Stimulated activated naive CD8-positive, alpha-beta T cell treated with anti-CD3 and anti-CD28 coated beads, Interleukin-15, Interleukin-2, amounts not matched to agents 100 ng/mL and 50 ng/mL, for 24 hours (primary cell): ENCODE measurements at regions not wholly inside any gene's neighbourhood (a gene's known extent, or its start where the extent isn't known, plus 50 kb on each side); places are given as distances from the start of the nearest gene placed in this dataset.

Experiments used
- H3K27ac Mint-ChIP-seq: one replicate; pipeline ENCODE4 v1.8.0; 2021; ENCODE audit warnings: mild to moderate bottlenecking, mixed read lengths
- H3K27me3 Mint-ChIP-seq: one replicate; pipeline ENCODE4 v1.8.0; 2021; ENCODE audit warnings: mixed read lengths
- H3K36me3 Mint-ChIP-seq: one replicate; pipeline ENCODE4 v1.8.0; 2021; ENCODE audit warnings: low read depth, mixed read lengths
- H3K4me1 Mint-ChIP-seq: one replicate; pipeline ENCODE4 v1.8.0; 2021; ENCODE audit warnings: low read depth, mixed read lengths
- H3K4me3 Mint-ChIP-seq: one replicate; pipeline ENCODE4 v1.8.0; 2021; ENCODE audit warnings: mild to moderate bottlenecking, mixed read lengths
- H3K9me3 Mint-ChIP-seq: one replicate; pipeline ENCODE4 v1.8.0; 2021; ENCODE audit warnings: mixed read lengths

- Mint-ChIP-seq H3K27ac (no peak overlapping the region), H3K4me3 (no peak overlapping the region), H3K27me3 (no peaks in the 10 kb centered on the region), H3K9me3 (no peaks in the 10 kb centered on the region), H3K36me3 (no peaks in the 10 kb centered on the region), H3K4me1 (no peaks in the 10 kb centered on the region)
Measured at GRCh38 chr5:97764700-97765099, 581.7 kb upstream of the RIOK2 start.

- H3K9me3 Mint-ChIP-seq, result peaks cover 6% of the 10 kb centered on the region
- no peaks in the 10 kb centered on the region for H3K4me1 Mint-ChIP-seq
- no peak overlapping the region for H3K27ac Mint-ChIP-seq
- H3K27me3 Mint-ChIP-seq, result no peaks in the 10 kb centered on the region
- no peaks in the 10 kb centered on the region for H3K36me3 Mint-ChIP-seq
- H3K4me3 Mint-ChIP-seq, result no peak overlapping the region
Measured at GRCh38 chr5:97778451-97778850, 595.4 kb upstream of the RIOK2 start.

GRCh38 chr5:97788369-97788768 is 605.3 kb upstream of the RIOK2 start:
- H3K36me3 Mint-ChIP-seq, result no peaks in the 10 kb centered on the region
- H3K9me3 Mint-ChIP-seq, result peaks cover 7% of the 10 kb centered on the region
- no peak overlapping the region for H3K27ac Mint-ChIP-seq
- no peaks in the 10 kb centered on the region for H3K4me1 Mint-ChIP-seq
- H3K4me3 Mint-ChIP-seq, result no peak overlapping the region
- no peaks in the 10 kb centered on the region for H3K27me3 Mint-ChIP-seq

- Mint-ChIP-seq H3K27me3 (no peaks in the 10 kb centered on the region), H3K27ac (no peak overlapping the region), H3K36me3 (no peaks in the 10 kb centered on the region), H3K4me1 (no peaks in the 10 kb centered on the region), H3K9me3 (peaks cover 4% of the 10 kb centered on the region), H3K4me3 (no peak overlapping the region)
Measured at GRCh38 chr5:97797994-97798451, 615.0 kb upstream of the RIOK2 start.

GRCh38 chr5:97801461-97801860 is 618.4 kb upstream of the RIOK2 start:
- H3K4me3 Mint-ChIP-seq, result no peak overlapping the region
- no peaks in the 10 kb centered on the region for H3K36me3 Mint-ChIP-seq
- no peaks in the 10 kb centered on the region for H3K4me1 Mint-ChIP-seq
- no peak overlapping the region for H3K27ac Mint-ChIP-seq
- H3K9me3 Mint-ChIP-seq, result peaks cover 4% of the 10 kb centered on the region
- no peaks in the 10 kb centered on the region for H3K27me3 Mint-ChIP-seq

GRCh38 chr5:97820138-97820537 is 637.1 kb upstream of the RIOK2 start:
- Mint-ChIP-seq H3K27me3 (no peaks in the 10 kb centered on the region), H3K4me3 (no peak overlapping the region), H3K36me3 (no peaks in the 10 kb centered on the region), H3K4me1 (no peaks in the 10 kb centered on the region), H3K9me3 (peaks cover 12% of the 10 kb centered on the region), H3K27ac (no peak overlapping the region)

GRCh38 chr5:97832645-97833296 is 649.7 kb upstream of the RIOK2 start:
- no peak overlapping the region for H3K4me3 Mint-ChIP-seq
- H3K27ac Mint-ChIP-seq, result no peak overlapping the region
- no peaks in the 10 kb centered on the region for H3K36me3 Mint-ChIP-seq
- no peaks in the 10 kb centered on the region for H3K27me3 Mint-ChIP-seq
- no peaks in the 10 kb centered on the region for H3K4me1 Mint-ChIP-seq
- no peaks in the 10 kb centered on the region for H3K9me3 Mint-ChIP-seq

DNA sequence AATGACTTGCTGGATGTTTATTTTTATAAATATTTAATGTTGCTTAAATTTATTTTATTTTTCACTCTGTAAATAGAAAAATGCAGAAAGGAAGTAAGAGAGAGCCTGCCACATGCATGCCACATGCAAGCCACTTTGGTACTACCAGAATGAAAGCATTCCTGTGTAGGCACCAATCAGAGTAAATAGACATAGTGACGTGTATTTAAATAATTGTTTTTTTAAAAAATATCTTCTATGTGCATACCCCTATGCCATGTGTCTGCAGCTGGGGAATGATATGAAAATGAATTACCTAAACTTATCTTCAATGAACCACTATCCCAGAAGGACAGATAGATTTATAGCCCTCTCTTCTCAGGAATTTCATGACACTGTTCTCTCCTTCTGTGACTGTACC is 651.5 kb upstream of the RIOK2 start:
- Mint-ChIP-seq H3K4me3 (no peak overlapping the region), H3K9me3 (no peaks in the 10 kb centered on the region), H3K4me1 (no peaks in the 10 kb centered on the region), H3K36me3 (no peaks in the 10 kb centered on the region), H3K27ac (no peak overlapping the region), H3K27me3 (no peaks in the 10 kb centered on the region)

DNA sequence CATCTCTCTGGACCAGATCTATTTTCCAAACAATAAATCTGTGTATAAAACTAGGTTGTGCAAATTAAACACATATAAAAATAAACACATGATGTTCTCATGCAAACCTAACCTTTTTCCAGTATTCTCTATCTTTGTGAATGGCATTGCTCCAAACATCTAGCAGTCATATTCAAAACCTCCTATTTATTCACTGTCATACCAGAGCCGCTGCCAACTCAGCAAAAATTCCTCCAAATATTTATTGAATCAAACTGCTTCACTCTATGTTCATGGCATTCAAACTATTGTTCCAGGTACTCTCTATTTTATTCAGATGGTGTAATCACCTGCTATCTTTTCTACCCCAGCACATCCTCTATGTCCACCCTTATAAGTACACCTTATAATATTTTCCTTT is 652.1 kb upstream of the RIOK2 start:
- no peak overlapping the region for H3K27ac Mint-ChIP-seq
- H3K4me3 Mint-ChIP-seq, result no peak overlapping the region
- H3K4me1 Mint-ChIP-seq, result no peaks in the 10 kb centered on the region
- no peaks in the 10 kb centered on the region for H3K36me3 Mint-ChIP-seq
- H3K9me3 Mint-ChIP-seq, result no peaks in the 10 kb centered on the region
- no peaks in the 10 kb centered on the region for H3K27me3 Mint-ChIP-seq

DNA sequence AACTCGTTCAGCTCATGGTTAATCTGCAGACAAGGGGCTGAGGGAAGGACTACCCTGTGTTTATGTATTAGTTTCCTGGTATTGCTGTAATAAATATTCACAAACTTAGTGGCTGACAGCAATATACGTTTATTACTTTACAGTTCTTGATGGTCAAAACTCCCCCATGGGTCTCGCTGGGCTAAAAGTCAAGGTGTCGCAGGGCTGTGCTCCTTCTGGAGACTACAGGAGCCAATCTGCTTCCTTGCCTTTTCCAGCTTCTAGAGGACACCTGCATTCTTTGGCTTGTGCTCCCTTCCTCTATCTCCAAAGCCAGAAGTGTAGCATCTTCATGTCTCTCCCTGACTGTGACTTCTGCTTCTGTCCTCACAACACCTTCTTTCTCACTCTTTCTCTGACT is 653.8 kb upstream of the RIOK2 start:
- Mint-ChIP-seq H3K27ac (no peak overlapping the region), H3K36me3 (no peaks in the 10 kb centered on the region), H3K4me1 (no peaks in the 10 kb centered on the region), H3K9me3 (no peaks in the 10 kb centered on the region), H3K4me3 (no peak overlapping the region), H3K27me3 (no peaks in the 10 kb centered on the region)

DNA sequence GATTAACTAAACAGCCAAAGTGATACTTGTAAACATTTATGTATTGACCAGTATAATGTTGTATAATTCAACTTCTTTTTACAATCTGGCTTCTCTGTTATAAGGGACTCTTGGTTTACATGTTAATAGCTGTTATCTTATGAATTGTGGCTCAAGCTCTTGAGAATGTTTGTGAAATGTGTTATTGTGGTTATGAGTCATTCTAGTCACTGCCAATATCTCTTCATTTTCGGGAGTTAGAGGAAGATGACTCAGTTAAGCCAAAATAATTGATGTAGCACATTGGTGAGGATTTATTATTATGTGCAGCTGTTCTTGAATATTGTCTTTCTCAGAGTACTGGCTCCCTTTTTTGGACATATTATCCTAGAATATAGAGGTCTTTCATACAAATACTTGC is 655.2 kb upstream of the RIOK2 start:
- Mint-ChIP-seq H3K4me1 (no peaks in the 10 kb centered on the region), H3K27me3 (no peaks in the 10 kb centered on the region)

GRCh38 chr5:97839341-97840086 is 656.5 kb upstream of the RIOK2 start:
- no peak overlapping the region for H3K4me3 Mint-ChIP-seq
- H3K27me3 Mint-ChIP-seq, result no peaks in the 10 kb centered on the region
- no peak overlapping the region for H3K27ac Mint-ChIP-seq
- H3K4me1 Mint-ChIP-seq, result no peaks in the 10 kb centered on the region
- H3K36me3 Mint-ChIP-seq, result no peaks in the 10 kb centered on the region
- no peaks in the 10 kb centered on the region for H3K9me3 Mint-ChIP-seq

More for the DNA sequence above, 655.2 kb upstream of the RIOK2 start:
- H3K9me3 Mint-ChIP-seq, result no peaks in the 10 kb centered on the region
- no peaks in the 10 kb centered on the region for H3K36me3 Mint-ChIP-seq
- H3K4me3 Mint-ChIP-seq, result no peak overlapping the region
- H3K27ac Mint-ChIP-seq, result no peak overlapping the region

GRCh38 chr5:97840643-97841042 is 657.6 kb upstream of the RIOK2 start:
- Mint-ChIP-seq H3K4me3 (no peak overlapping the region), H3K36me3 (no peaks in the 10 kb centered on the region), H3K27me3 (no peaks in the 10 kb centered on the region), H3K9me3 (no peaks in the 10 kb centered on the region), H3K4me1 (no peaks in the 10 kb centered on the region), H3K27ac (no peak overlapping the region)

GRCh38 chr5:97842687-97843086 is 659.6 kb upstream of the RIOK2 start:
- H3K4me3 Mint-ChIP-seq, result no peak overlapping the region
- H3K36me3 Mint-ChIP-seq, result no peaks in the 10 kb centered on the region
- no peaks in the 10 kb centered on the region for H3K4me1 Mint-ChIP-seq
- H3K27me3 Mint-ChIP-seq, result no peaks in the 10 kb centered on the region
- H3K9me3 Mint-ChIP-seq, result no peaks in the 10 kb centered on the region
- H3K27ac Mint-ChIP-seq, result no peak overlapping the region

DNA sequence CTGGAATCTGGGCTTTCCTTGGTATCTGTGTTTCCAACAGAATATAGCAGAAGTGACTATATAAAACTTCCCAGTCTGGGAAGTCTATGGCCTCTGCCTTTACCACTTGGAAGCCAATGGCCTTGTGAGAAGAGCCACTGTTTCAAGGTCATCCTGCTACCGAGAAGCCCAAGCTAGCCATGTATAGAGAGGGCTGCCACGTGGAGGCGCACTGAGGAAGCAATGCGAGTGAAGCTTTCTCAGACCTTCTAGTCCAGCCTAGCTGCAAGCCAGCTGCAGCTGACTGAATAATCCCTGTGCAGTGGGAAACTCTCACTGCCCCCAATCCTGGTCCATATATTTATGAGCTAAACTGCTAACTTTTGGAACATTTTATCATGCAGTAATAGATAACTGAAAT is 661.8 kb upstream of the RIOK2 start:
- no peaks in the 10 kb centered on the region for H3K9me3 Mint-ChIP-seq
- no peak overlapping the region for H3K4me3 Mint-ChIP-seq
- H3K4me1 Mint-ChIP-seq, result no peaks in the 10 kb centered on the region
- H3K36me3 Mint-ChIP-seq, result no peaks in the 10 kb centered on the region
- H3K27ac Mint-ChIP-seq, result no peak overlapping the region
- no peaks in the 10 kb centered on the region for H3K27me3 Mint-ChIP-seq

- Mint-ChIP-seq H3K27ac (no peak overlapping the region), H3K9me3 (peaks cover 5% of the 10 kb centered on the region), H3K36me3 (no peaks in the 10 kb centered on the region), H3K4me1 (no peaks in the 10 kb centered on the region), H3K27me3 (no peaks in the 10 kb centered on the region), H3K4me3 (no peak overlapping the region)
Measured at GRCh38 chr5:97846643-97847042, 663.6 kb upstream of the RIOK2 start.
